Prostate gland (tissue), 2 donors: ENCODE measurements at regions not wholly inside any gene's neighbourhood (a gene's known extent, or its start where the extent isn't known, plus 50 kb on each side); places are given as distances from the start of the nearest gene placed in this dataset.

Source experiments
- DNase-seq: peaks from one replicate; pipeline ENCODE4 v3.0.0-alpha.2; 2019; ENCODE audit warnings: low spot score
- H3K27ac ChIP-seq, 2 donors: fragments of 200-600 bp; sonication (generic); 2 replicates each; pipeline ENCODE4 v1.5.1; 2017 to 2019
- H3K27me3 ChIP-seq: fragments of 200-600 bp; sonication (generic); replicated peaks from 2 replicates; pipeline ENCODE4 v1.5.1; 2019; ENCODE audit not compliant: insufficient read depth
- H3K36me3 ChIP-seq, 2 donors: fragments of 200-600 bp; sonication (generic); 1 replicate in 1 of 2; 2 replicates in 1 of 2; pipeline versions ENCODE4 v1.5.1 to v1.8.1; 2017 to 2019
- H3K4me1 ChIP-seq: fragments of 200-600 bp; sonication (generic); replicated peaks from 2 replicates; pipeline ENCODE4 v1.5.1; 2019
- H3K4me3 ChIP-seq, 2 donors: fragments of 200-600 bp; sonication (generic); 2 replicates each; pipeline ENCODE4 v1.5.1; 2017 to 2019
- H3K9me3 ChIP-seq: fragments of 200-600 bp; sonication (generic); 2 replicates; pipeline ENCODE4 v1.5.1; 2017
- CTCF ChIP-seq, 4 experiments: fragments of 200-600 bp in 2 of 4; fragments of 450-650 bp in 2 of 4; sonication (generic) in 2 of 4; IDR thresholded peaks; 1 replicate in 3 of 4; 2 replicates in 1 of 4; pipeline ENCODE4 v1.5.1; 2016 to 2019; ENCODE audit warnings: antibody characterized with exemption in 4 of 4, mild to moderate bottlenecking in 2 of 4, moderate library complexity in 2 of 4
- POLR2A ChIP-seq: fragments of 450-650 bp; IDR thresholded peaks from one replicate; pipeline ENCODE4 v1.6.1; 2016; ENCODE audit warnings: antibody characterized with exemption, mild to moderate bottlenecking
- POLR2AphosphoS5 ChIP-seq: sonication (generic); formaldehyde crosslinking; IDR thresholded peaks from one replicate; pipeline ENCODE4 v1.6.1; 2017; ENCODE audit warnings: antibody characterized with exemption
- WGBS: methylation state at CpG from one replicate; pipeline ENCODE4 v1.1.5; 2018; 5-methylcytosine and 5-hydroxymethylcytosine counted together
- intact Hi-C: fragments of 100-400 bp; cut with DNase I; formaldehyde crosslinking; loops from one replicate; pipeline ENCODE4 v1.14.2; 2022

- Histone ChIP-seq H3K9me3 (no peaks in the 10 kb centered on the region), H3K4me1 (no peaks in the 10 kb centered on the region), H3K36me3 (no peaks in the 10 kb centered on the region), H3K27me3 (no peaks in the 10 kb centered on the region), H3K4me3 (no peak overlapping the region), H3K27ac (no peak overlapping the region)
- intact Hi-C loops, result no loop called here
- WGBS, result 91% methylated on average over 3 of the region's 3 CpGs
- TF ChIP-seq POLR2AphosphoS5, result no peak
- TF ChIP-seq CTCF (IDR thresholded peaks at IDR 0.05), result no peak
- no peak for TF ChIP-seq POLR2A
- DNase-seq, result no peak
Observed at GRCh38 chr1:209311770-209312169, 271.7 kb upstream of the CAMK1G start.

GRCh38 chr1:209316929-209317328, 266.6 kb upstream of the CAMK1G start:
- no peak for TF ChIP-seq CTCF (IDR thresholded peaks at IDR 0.05)
- TF ChIP-seq POLR2A, result no peak
- no peak for TF ChIP-seq POLR2AphosphoS5
- Histone ChIP-seq H3K9me3 (no peaks in the 10 kb centered on the region), H3K27me3 (no peaks in the 10 kb centered on the region), H3K36me3 (no peaks in the 10 kb centered on the region), H3K4me3 (no peak overlapping the region), H3K4me1 (no peaks in the 10 kb centered on the region), H3K27ac (no peak overlapping the region)
- no peak for DNase-seq
- intact Hi-C loops, result no loop called here

- Histone ChIP-seq H3K27me3 (no peaks in the 10 kb centered on the region), H3K4me3 (no peak overlapping the region), H3K9me3 (no peaks in the 10 kb centered on the region), H3K27ac (no peak overlapping the region), H3K36me3 (no peaks in the 10 kb centered on the region), H3K4me1 (no peaks in the 10 kb centered on the region)
- intact Hi-C loops, result no loop called here
- 70% methylated on average over 7 of the region's 7 CpGs for WGBS
- TF ChIP-seq POLR2AphosphoS5, result no peak
- no peak for TF ChIP-seq POLR2A
- TF ChIP-seq CTCF (IDR thresholded peaks at IDR 0.05), result no peak
- DNase-seq, result no peak
Observed at GRCh38 chr1:209318181-209319056, 265.1 kb upstream of the CAMK1G start.

GRCh38 chr1:209319057-209319432, 264.5 kb upstream of the CAMK1G start:
- H3K27ac ChIP-seq, result no peak overlapping the region
- no peak for TF ChIP-seq CTCF (IDR thresholded peaks at IDR 0.05)
- no peak for TF ChIP-seq POLR2A
- TF ChIP-seq POLR2AphosphoS5, result no peak
- intact Hi-C loops, result no loop called here
- no peaks in the 10 kb centered on the region for H3K9me3 ChIP-seq
- H3K4me1 ChIP-seq, result no peaks in the 10 kb centered on the region
- WGBS, result 87% methylated on average over 3 of the region's 3 CpGs
- H3K36me3 ChIP-seq, result no peaks in the 10 kb centered on the region
- DNase-seq, result no peak
- no peaks in the 10 kb centered on the region for H3K27me3 ChIP-seq
- no peak overlapping the region for H3K4me3 ChIP-seq

- no peak for TF ChIP-seq POLR2AphosphoS5
- no peak for TF ChIP-seq POLR2A
- TF ChIP-seq CTCF (IDR thresholded peaks at IDR 0.05), result no peak
- 92% methylated on average over 3 of the region's 3 CpGs for WGBS
- intact Hi-C loops, result no loop called here
- Histone ChIP-seq H3K36me3 (no peaks in the 10 kb centered on the region), H3K27ac (no peak overlapping the region), H3K27me3 (no peaks in the 10 kb centered on the region), H3K4me1 (no peaks in the 10 kb centered on the region), H3K9me3 (no peaks in the 10 kb centered on the region), H3K4me3 (no peak overlapping the region)
- DNase-seq, result no peak
Observed at GRCh38 chr1:209319549-209319948, 264.0 kb upstream of the CAMK1G start.
